HG03521 (cell line): ENCODE measurements at regions not wholly inside any gene's neighbourhood (a gene's known extent, or its start where the extent isn't known, plus 50 kb on each side); places are given as distances from the start of the nearest gene placed in this dataset.
A peak's percentile ranks its signal among the peaks of the same experiment; 100 is the strongest.

Experiments used
- ATAC-seq: cut with Tn5 transposase; IDR thresholded peaks from one replicate; pipeline ENCODE4 v1.9.1; 2021; ENCODE audit warnings: mild to moderate bottlenecking, moderate library complexity; ENCODE audit not compliant: unreplicated experiment

- no peak for ATAC-seq
These were observed 297.9 kb downstream of the OTOL1 start for GRCh38 chr3:161794551-161794950.

- no peak for ATAC-seq
These were observed 299.7 kb downstream of the OTOL1 start for GRCh38 chr3:161796312-161796711.

GRCh38 chr3:161796780-161797179 is 300.2 kb downstream of the OTOL1 start:
- ATAC-seq, result no peak

GRCh38 chr3:161798016-161798415 is 301.4 kb downstream of the OTOL1 start:
- ATAC-seq, result no peak

GRCh38 chr3:161800985-161801559 is 304.5 kb downstream of the OTOL1 start:
- no peak for ATAC-seq

- ATAC-seq, result no peak
These were observed 321.5 kb downstream of the OTOL1 start for GRCh38 chr3:161818106-161818505.

GRCh38 chr3:161821591-161821990 is 325.0 kb downstream of the OTOL1 start:
- no peak for ATAC-seq

GRCh38 chr3:161822291-161822690 is 325.7 kb downstream of the OTOL1 start:
- no peak for ATAC-seq

GRCh38 chr3:161823910-161824309 is 327.3 kb downstream of the OTOL1 start:
- no peak for ATAC-seq

- ATAC-seq, result no peak
These were observed 341.4 kb downstream of the OTOL1 start for GRCh38 chr3:161838021-161838420.

GRCh38 chr3:161848376-161848775 is 351.8 kb downstream of the OTOL1 start:
- ATAC-seq, result no peak

GRCh38 chr3:161851941-161852566 is 355.4 kb downstream of the OTOL1 start:
- ATAC-seq, result peak; percentile 93

GRCh38 chr3:161852744-161853143 is 356.1 kb downstream of the OTOL1 start:
- ATAC-seq, result no peak

- no peak for ATAC-seq
These were observed 357.7 kb downstream of the OTOL1 start for GRCh38 chr3:161854232-161854771.

GRCh38 chr3:161859057-161859456 is 362.4 kb downstream of the OTOL1 start:
- no peak for ATAC-seq

- no peak for ATAC-seq
These were observed 363.4 kb downstream of the OTOL1 start for GRCh38 chr3:161859865-161860450.

- ATAC-seq, result no peak
These were observed 367.2 kb downstream of the OTOL1 start for GRCh38 chr3:161863775-161864174.

GRCh38 chr3:161866176-161866575 is 369.6 kb downstream of the OTOL1 start:
- no peak for ATAC-seq

- no peak for ATAC-seq
These were observed 378.9 kb downstream of the OTOL1 start for GRCh38 chr3:161875483-161875882.

- ATAC-seq, result no peak
These were observed 382.9 kb downstream of the OTOL1 start for GRCh38 chr3:161879470-161879869.

- no peak for ATAC-seq
These were observed 388.2 kb downstream of the OTOL1 start for GRCh38 chr3:161884830-161885229.

GRCh38 chr3:161890147-161890625 is 393.6 kb downstream of the OTOL1 start:
- ATAC-seq, result no peak
